KMS-11 (cell line): ENCODE measurements at regions not wholly inside any gene's neighbourhood (a gene's known extent, or its start where the extent isn't known, plus 50 kb on each side); places are given as distances from the start of the nearest gene placed in this dataset.

Experiments
- H2AFZ ChIP-seq: fragments of 200-600 bp; sonication (generic); 2 replicates; pipeline ENCODE4 v1.6.1; 2016; ENCODE audit warnings: antibody characterized with exemption, mixed run types, low read depth
- H3K27ac ChIP-seq: fragments of 200-600 bp; sonication (generic); 2 replicates; pipeline ENCODE4 v1.6.1; 2016; ENCODE audit warnings: mild to moderate bottlenecking, mixed run types
- H3K27me3 ChIP-seq: fragments of 200-600 bp; sonication (generic); 2 replicates; pipeline ENCODE4 v1.6.1; 2017; ENCODE audit warnings: mild to moderate bottlenecking, low read depth, mixed run types, moderate library complexity; ENCODE audit not compliant: insufficient read depth
- H3K36me3 ChIP-seq: fragments of 200-600 bp; sonication (generic); 2 replicates; pipeline ENCODE4 v1.6.1; 2017; ENCODE audit warnings: mild to moderate bottlenecking, mixed run types; ENCODE audit not compliant: insufficient read depth
- H3K4me1 ChIP-seq: fragments of 200-600 bp; sonication (generic); 2 replicates; pipeline ENCODE4 v1.6.1; 2016; ENCODE audit warnings: mild to moderate bottlenecking, low read depth, mixed run types; ENCODE audit not compliant: poor library complexity, severe bottlenecking
- H3K4me2 ChIP-seq: fragments of 200-600 bp; sonication (generic); 2 replicates; pipeline ENCODE4 v1.7.0; 2016; ENCODE audit warnings: mild to moderate bottlenecking, mixed run types
- H3K4me3 ChIP-seq: fragments of 200-600 bp; sonication (generic); IDR thresholded peaks from 2 replicates; pipeline ENCODE4 v1.6.1; 2017; ENCODE audit warnings: low read depth, low read length, mixed read lengths; ENCODE audit not compliant: insufficient read depth
- H3K79me2 ChIP-seq: fragments of 200-600 bp; sonication (generic); 2 replicates; pipeline ENCODE4 v1.6.1; 2016; ENCODE audit warnings: low read depth, mixed run types; ENCODE audit not compliant: insufficient read depth
- H3K9ac ChIP-seq: fragments of 200-600 bp; sonication (generic); 2 replicates; pipeline ENCODE4 v1.6.1; 2016; ENCODE audit warnings: mild to moderate bottlenecking, mixed run types
- H4K20me1 ChIP-seq: fragments of 200-600 bp; sonication (generic); 2 replicates; pipeline ENCODE4 v1.6.1; 2016; ENCODE audit warnings: mild to moderate bottlenecking, mixed run types; ENCODE audit not compliant: insufficient read depth
- CTCF ChIP-seq: fragments of 200-600 bp; sonication (generic); conservative IDR thresholded peaks from 2 replicates; pipeline ENCODE4 v1.6.1; 2017; ENCODE audit warnings: low read depth, mild to moderate bottlenecking, antibody characterized with exemption, low read length, moderate library complexity, mixed read lengths

- no peak overlapping the region for H3K4me2 ChIP-seq
- no peaks in the 10 kb centered on the region for H3K36me3 ChIP-seq
- H3K27me3 ChIP-seq = no peaks in the 10 kb centered on the region
- no peaks in the 10 kb centered on the region for H3K4me1 ChIP-seq
- H3K9ac ChIP-seq = no peak overlapping the region
- H3K4me3 ChIP-seq = no peak overlapping the region
- no peak overlapping the region for H2AFZ ChIP-seq
- H3K79me2 ChIP-seq = no peaks in the 10 kb centered on the region
- no peak for TF ChIP-seq CTCF
- no peak overlapping the region for H3K27ac ChIP-seq
- H4K20me1 ChIP-seq = no peaks in the 10 kb centered on the region
Measured at GRCh38 chr13:64362564-64362963, 2867.6 kb downstream of the PCDH9 start.

- Histone ChIP-seq H3K27me3 (no peaks in the 10 kb centered on the region), H2AFZ (no peak overlapping the region), H3K4me3 (no peak overlapping the region), H3K9ac (no peak overlapping the region), H3K79me2 (no peaks in the 10 kb centered on the region), H3K4me1 (no peaks in the 10 kb centered on the region), H3K4me2 (no peak overlapping the region), H4K20me1 (no peaks in the 10 kb centered on the region), H3K36me3 (no peaks in the 10 kb centered on the region), H3K27ac (no peak overlapping the region)
- no peak for TF ChIP-seq CTCF
Measured at GRCh38 chr13:64347664-64348063, 2882.5 kb downstream of the PCDH9 start.

GRCh38 chr13:64339373-64340063, 2890.6 kb downstream of the PCDH9 start:
- Histone ChIP-seq H3K9ac (no peak overlapping the region), H3K27me3 (no peaks in the 10 kb centered on the region), H4K20me1 (no peaks in the 10 kb centered on the region), H3K4me3 (no peak overlapping the region), H3K4me1 (peaks cover 14% of the 10 kb centered on the region), H2AFZ (no peak overlapping the region), H3K27ac (no peak overlapping the region), H3K79me2 (no peaks in the 10 kb centered on the region), H3K36me3 (no peaks in the 10 kb centered on the region), H3K4me2 (no peak overlapping the region)
- no peak for TF ChIP-seq CTCF

- H3K79me2 ChIP-seq = no peaks in the 10 kb centered on the region
- H3K4me3 ChIP-seq = no peak overlapping the region
- H3K27ac ChIP-seq = no peak overlapping the region
- no peaks in the 10 kb centered on the region for H3K27me3 ChIP-seq
- H3K4me1 ChIP-seq = peaks cover 14% of the 10 kb centered on the region
- H4K20me1 ChIP-seq = no peaks in the 10 kb centered on the region
- TF ChIP-seq CTCF = no peak
- H3K36me3 ChIP-seq = no peaks in the 10 kb centered on the region
- no peak overlapping the region for H3K4me2 ChIP-seq
- H2AFZ ChIP-seq = no peak overlapping the region
- H3K9ac ChIP-seq = no peak overlapping the region
Measured at GRCh38 chr13:64338671-64339070, 2891.5 kb downstream of the PCDH9 start.
